ENCODE measurements at regions not wholly inside any gene's neighbourhood (a gene's known extent, or its start where the extent isn't known, plus 50 kb on each side); places are given as distances from the start of the nearest gene placed in this dataset.
"Not testable (repeated sequence)": the region's sequence is repeated elsewhere in the genome, so short reads cannot be mapped to it uniquely, and the experiment has no call there.

DNA sequence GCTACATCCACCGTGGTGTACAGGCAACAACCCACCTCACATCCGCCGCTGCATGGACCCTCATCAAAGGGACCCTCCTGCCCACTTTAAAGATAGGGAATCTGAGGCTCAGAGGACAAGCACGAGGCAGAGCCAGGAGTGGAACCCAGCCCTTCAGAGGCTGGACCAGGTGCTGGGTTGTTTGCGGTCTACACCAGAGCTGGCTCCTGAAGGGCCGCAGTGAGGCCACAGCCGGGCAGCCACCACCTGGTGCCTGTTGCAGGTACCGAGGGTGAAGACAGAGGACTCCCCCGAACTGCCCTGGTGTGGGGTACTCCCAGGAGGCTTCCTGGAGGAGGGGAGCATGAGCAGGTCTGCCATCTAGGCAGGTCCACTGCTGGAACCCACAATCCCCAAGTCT, 78.8 kb downstream of the DHCR7 start:
- CTCF ChIA-PET = no interaction called here
- POLR2A ChIA-PET = no interaction called here
- Histone ChIP-seq H3K27me3 (ENCODE audit: control insufficient read depth, insufficient read depth, low read length) (peaks cover 6% of the 10 kb centered on the region), H3K4me3 (ENCODE audit: low read depth, low read length) (no peak overlapping the region), H3K9me3 (ENCODE audit: control insufficient read depth, insufficient read depth, low read length) (peaks cover 38% of the 10 kb centered on the region), H3K27ac (ENCODE audit: low read depth, low read length) (no peak overlapping the region)
- no peak for DNase-seq (ENCODE audit: low read depth, low spot score)
- TF ChIP-seq, protein P1, sequence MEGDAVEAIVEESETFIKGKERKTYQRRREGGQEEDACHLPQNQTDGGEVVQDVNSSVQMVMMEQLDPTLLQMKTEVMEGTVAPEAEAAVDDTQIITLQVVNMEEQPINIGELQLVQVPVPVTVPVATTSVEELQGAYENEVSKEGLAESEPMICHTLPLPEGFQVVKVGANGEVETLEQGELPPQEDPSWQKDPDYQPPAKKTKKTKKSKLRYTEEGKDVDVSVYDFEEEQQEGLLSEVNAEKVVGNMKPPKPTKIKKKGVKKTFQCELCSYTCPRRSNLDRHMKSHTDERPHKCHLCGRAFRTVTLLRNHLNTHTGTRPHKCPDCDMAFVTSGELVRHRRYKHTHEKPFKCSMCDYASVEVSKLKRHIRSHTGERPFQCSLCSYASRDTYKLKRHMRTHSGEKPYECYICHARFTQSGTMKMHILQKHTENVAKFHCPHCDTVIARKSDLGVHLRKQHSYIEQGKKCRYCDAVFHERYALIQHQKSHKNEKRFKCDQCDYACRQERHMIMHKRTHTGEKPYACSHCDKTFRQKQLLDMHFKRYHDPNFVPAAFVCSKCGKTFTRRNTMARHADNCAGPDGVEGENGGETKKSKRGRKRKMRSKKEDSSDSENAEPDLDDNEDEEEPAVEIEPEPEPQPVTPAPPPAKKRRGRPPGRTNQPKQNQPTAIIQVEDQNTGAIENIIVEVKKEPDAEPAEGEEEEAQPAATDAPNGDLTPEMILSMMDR (IDR thresholded peaks at IDR 0.05; ENCODE audit: low read depth, low read length) = no peak

GRCh38 chr11:71368966-71369365, 79.2 kb downstream of the DHCR7 start:
- CTCF ChIA-PET = no interaction called here
- no peak for DNase-seq (ENCODE audit: low read depth, low spot score)
- peaks cover 6% of the 10 kb centered on the region for H3K27me3 ChIP-seq (ENCODE audit: control insufficient read depth, insufficient read depth, low read length)
- TF ChIP-seq, protein P1 (IDR thresholded peaks at IDR 0.05; ENCODE audit: low read depth, low read length) = no peak
- POLR2A ChIA-PET = no interaction called here
- no peak overlapping the region for H3K4me3 ChIP-seq (ENCODE audit: low read depth, low read length)
- H3K27ac ChIP-seq (ENCODE audit: low read depth, low read length) = no peak overlapping the region
- peaks cover 38% of the 10 kb centered on the region for H3K9me3 ChIP-seq (ENCODE audit: control insufficient read depth, insufficient read depth, low read length)

GRCh38 chr11:71367756-71368155, 80.4 kb downstream of the DHCR7 start:
- ChIA-PET POLR2A (no interaction called here), CTCF (no interaction called here)
- Histone ChIP-seq H3K9me3 (ENCODE audit: control insufficient read depth, insufficient read depth, low read length) (peaks cover 42% of the 10 kb centered on the region), H3K27ac (ENCODE audit: low read depth, low read length) (no peak overlapping the region), H3K4me3 (ENCODE audit: low read depth, low read length) (no peak overlapping the region), H3K27me3 (ENCODE audit: control insufficient read depth, insufficient read depth, low read length) (peaks cover 6% of the 10 kb centered on the region)
- TF ChIP-seq, protein P1 (IDR thresholded peaks at IDR 0.05; ENCODE audit: low read depth, low read length) = no peak
- DNase-seq (ENCODE audit: low read depth, low spot score) = no peak

DNA sequence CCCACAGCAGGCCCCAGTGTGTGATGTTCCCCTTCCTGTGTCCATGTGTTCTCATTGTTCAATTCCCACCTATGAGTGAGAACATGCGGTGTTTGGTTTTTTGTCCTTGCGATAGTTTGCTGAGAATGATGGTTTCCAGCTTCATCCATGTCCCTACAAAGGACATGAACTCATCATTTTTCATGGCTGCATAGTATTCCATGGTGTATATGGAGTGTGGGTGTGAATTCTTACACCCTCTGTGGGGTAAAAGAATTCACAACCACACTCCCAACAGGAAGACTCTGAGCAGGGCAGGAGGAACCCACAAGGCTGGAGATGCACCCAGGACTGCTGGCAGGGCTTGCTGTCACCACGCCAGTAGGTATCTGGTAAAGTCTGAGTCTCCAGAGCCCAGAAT, 80.9 kb downstream of the DHCR7 start:
- H3K4me3 ChIP-seq (ENCODE audit: low read depth, low read length); CTCF ChIA-PET; POLR2A ChIA-PET: not testable (repeated sequence)

GRCh38 chr11:71366076-71366475, 82.1 kb downstream of the DHCR7 start:
- Histone ChIP-seq H3K4me3 (ENCODE audit: low read depth, low read length) (no peak overlapping the region), H3K27ac (ENCODE audit: low read depth, low read length) (no peak overlapping the region), H3K27me3 (ENCODE audit: control insufficient read depth, insufficient read depth, low read length) (peaks cover 3% of the 10 kb centered on the region), H3K9me3 (ENCODE audit: control insufficient read depth, insufficient read depth, low read length) (peaks cover 43% of the 10 kb centered on the region)
- TF ChIP-seq, protein P1 (IDR thresholded peaks at IDR 0.05; ENCODE audit: low read depth, low read length) = no peak
- CTCF ChIA-PET = no interaction called here
- DNase-seq (ENCODE audit: low read depth, low spot score) = no peak
- POLR2A ChIA-PET = interaction anchor here (0.6 kb wide), 1 partner anchor 87 kb away, joined by 3 read pairs; the partner anchor contains the start of gene NADSYN1

More for the DNA sequence above, 80.9 kb downstream of the DHCR7 start:
- H3K27me3 ChIP-seq (ENCODE audit: control insufficient read depth, insufficient read depth, low read length); DNase-seq (ENCODE audit: low read depth, low spot score); H3K27ac ChIP-seq (ENCODE audit: low read depth, low read length): not testable (repeated sequence)
- H3K9me3 ChIP-seq (ENCODE audit: control insufficient read depth, insufficient read depth, low read length) = peaks cover 42% of the 10 kb centered on the region

- ChIA-PET POLR2A (no interaction called here), CTCF (no interaction called here)
- Histone ChIP-seq H3K9me3 (ENCODE audit: control insufficient read depth, insufficient read depth, low read length) (peaks cover 43% of the 10 kb centered on the region), H3K27me3 (ENCODE audit: control insufficient read depth, insufficient read depth, low read length) (peaks cover 3% of the 10 kb centered on the region), H3K4me3 (ENCODE audit: low read depth, low read length) (no peak overlapping the region), H3K27ac (ENCODE audit: low read depth, low read length) (no peak overlapping the region)
- TF ChIP-seq, protein P1 (IDR thresholded peaks at IDR 0.05; ENCODE audit: low read depth, low read length) = no peak
- DNase-seq (ENCODE audit: low read depth, low spot score) = no peak
These were observed 82.6 kb downstream of the DHCR7 start for GRCh38 chr11:71365626-71366025.

All from AG04450 (cell line).